Breast epithelium (tissue), 4 donors: ENCODE measurements at regions not wholly inside any gene's neighbourhood (a gene's known extent, or its start where the extent isn't known, plus 50 kb on each side); places are given as distances from the start of the nearest gene placed in this dataset.
"Not testable (repeated sequence)": the region's sequence is repeated elsewhere in the genome, so short reads cannot be mapped to it uniquely, and the experiment has no call there.

Source experiments
- DNase-seq, 2 donors: peaks; one replicate each; pipeline ENCODE4 v3.0.0-alpha.2; 2019; ENCODE audit warnings: low spot score in 2 of 2
- H3K27ac ChIP-seq, 2 donors: fragments of 200-600 bp; sonication (generic) in 1 of 2; one replicate each; pipeline ENCODE4 v1.5.1; 2016 to 2019; ENCODE audit warnings: mild to moderate bottlenecking in 1 of 2
- H3K27me3 ChIP-seq, 2 donors: fragments of 200-600 bp; sonication (generic) in 1 of 2; one replicate each; pipeline versions ENCODE4 v1.5.1 to v1.6.0; 2017 to 2019; ENCODE audit warnings: control low read depth in 1 of 2, mild to moderate bottlenecking in 1 of 2
- H3K36me3 ChIP-seq: fragments of 200-600 bp; one replicate; pipeline ENCODE4 v1.5.1; 2019
- H3K4me1 ChIP-seq, 2 donors: fragments of 200-600 bp; sonication (generic); one replicate each; pipeline ENCODE4 v1.5.1; 2016 to 2019; ENCODE audit warnings: control low read depth in 1 of 2
- H3K4me3 ChIP-seq, 3 donors: fragments of 200-600 bp; sonication (generic); 1 replicate in 2 of 3; 2 replicates in 1 of 3; pipeline ENCODE4 v1.5.1; 2016 to 2019; ENCODE audit warnings: mild to moderate bottlenecking in 3 of 3, moderate library complexity in 2 of 3
- H3K9me3 ChIP-seq, 2 donors: fragments of 200-600 bp; sonication (generic) in 1 of 2; one replicate each; pipeline ENCODE4 v1.5.1; 2016 to 2019; ENCODE audit warnings: control low read depth in 1 of 2
- POLR2A ChIP-seq: fragments of 450-650 bp; IDR thresholded peaks from one replicate; pipeline ENCODE4 v1.6.1; 2016; ENCODE audit warnings: antibody characterized with exemption, mild to moderate bottlenecking, moderate library complexity
- POLR2AphosphoS5 ChIP-seq, 3 donors: sonication (generic); formaldehyde crosslinking; IDR thresholded peaks; one replicate each; pipeline ENCODE4 v1.6.1; 2017; ENCODE audit warnings: antibody characterized with exemption in 3 of 3
- intact Hi-C: fragments of 100-400 bp; cut with DNase I; formaldehyde crosslinking; loops from one replicate; pipeline ENCODE4 v1.15.1; 2023; ENCODE audit warnings: low total_unique reads
- TF ChIP-seq, protein P1 (sequence below), 3 donors: fragments of 450-650 bp; IDR thresholded peaks; one replicate each; pipeline ENCODE4 v1.5.1; 2016 to 2017; ENCODE audit warnings: antibody characterized with exemption in 3 of 3, mild to moderate bottlenecking in 3 of 3, moderate library complexity in 3 of 3

DNA sequence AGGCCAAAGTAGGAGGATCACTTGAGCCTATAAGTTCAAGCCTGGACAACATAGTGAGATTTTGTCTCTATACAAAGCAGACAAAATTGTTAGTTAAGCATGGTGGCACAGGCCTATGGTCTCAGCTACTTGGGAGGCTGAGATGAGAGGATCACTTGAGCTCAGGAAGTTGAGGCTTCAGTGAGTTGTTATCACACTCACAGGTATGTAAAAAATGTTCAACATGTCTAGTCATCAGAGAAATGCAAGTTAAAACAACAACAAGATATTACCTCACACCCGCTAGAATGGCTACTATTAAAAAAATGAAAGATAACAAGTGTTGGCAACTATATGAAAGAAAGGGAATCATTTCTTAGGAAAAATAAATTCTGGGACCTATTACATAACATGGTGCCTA lies 341.5 kb upstream of the ST8SIA4 start:
- no peak for DNase-seq
- H3K4me1 ChIP-seq: no peaks in the 10 kb centered on the region
- no peak overlapping the region for H3K27ac ChIP-seq
- TF ChIP-seq, protein P1, sequence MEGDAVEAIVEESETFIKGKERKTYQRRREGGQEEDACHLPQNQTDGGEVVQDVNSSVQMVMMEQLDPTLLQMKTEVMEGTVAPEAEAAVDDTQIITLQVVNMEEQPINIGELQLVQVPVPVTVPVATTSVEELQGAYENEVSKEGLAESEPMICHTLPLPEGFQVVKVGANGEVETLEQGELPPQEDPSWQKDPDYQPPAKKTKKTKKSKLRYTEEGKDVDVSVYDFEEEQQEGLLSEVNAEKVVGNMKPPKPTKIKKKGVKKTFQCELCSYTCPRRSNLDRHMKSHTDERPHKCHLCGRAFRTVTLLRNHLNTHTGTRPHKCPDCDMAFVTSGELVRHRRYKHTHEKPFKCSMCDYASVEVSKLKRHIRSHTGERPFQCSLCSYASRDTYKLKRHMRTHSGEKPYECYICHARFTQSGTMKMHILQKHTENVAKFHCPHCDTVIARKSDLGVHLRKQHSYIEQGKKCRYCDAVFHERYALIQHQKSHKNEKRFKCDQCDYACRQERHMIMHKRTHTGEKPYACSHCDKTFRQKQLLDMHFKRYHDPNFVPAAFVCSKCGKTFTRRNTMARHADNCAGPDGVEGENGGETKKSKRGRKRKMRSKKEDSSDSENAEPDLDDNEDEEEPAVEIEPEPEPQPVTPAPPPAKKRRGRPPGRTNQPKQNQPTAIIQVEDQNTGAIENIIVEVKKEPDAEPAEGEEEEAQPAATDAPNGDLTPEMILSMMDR (IDR thresholded peaks at IDR 0.05): no peak
- TF ChIP-seq POLR2AphosphoS5 (IDR thresholded peaks at IDR 0.05) (no peak), POLR2A (no peak)
- no peak overlapping the region for H3K4me3 ChIP-seq
- H3K36me3 ChIP-seq: no peaks in the 10 kb centered on the region
- H3K9me3 ChIP-seq: no peaks in the 10 kb centered on the region
- intact Hi-C loops: no loop called here
- H3K27me3 ChIP-seq: no peaks in the 10 kb centered on the region

DNA sequence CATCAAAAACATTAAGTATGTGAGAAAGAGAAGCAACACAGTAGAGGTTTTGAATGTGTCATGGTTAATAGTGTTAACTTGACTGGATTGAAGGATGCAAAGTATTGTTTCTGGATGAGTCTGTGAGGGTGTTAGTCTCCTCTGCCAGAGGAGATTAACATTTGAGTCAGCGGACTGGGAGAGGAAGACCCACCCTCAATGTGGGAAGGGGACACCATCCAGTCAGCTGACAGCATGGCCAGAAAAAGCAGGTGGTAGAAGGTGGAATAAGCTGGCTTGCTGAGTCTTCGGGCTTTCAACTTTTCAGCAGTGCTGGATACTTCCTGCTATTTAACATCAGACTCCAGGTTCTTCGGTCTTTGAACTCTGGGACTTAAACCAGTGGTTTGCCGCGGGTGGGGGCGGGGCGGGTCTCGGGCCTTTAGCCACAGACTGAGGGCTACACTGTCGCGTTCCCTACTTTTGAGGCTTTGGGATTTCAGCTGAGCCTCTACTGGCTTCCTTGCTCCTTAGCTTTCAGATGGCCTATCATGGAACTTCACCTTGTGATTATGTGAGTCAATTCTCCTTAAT lies 309.9 kb upstream of the ST8SIA4 start:
- Histone ChIP-seq H3K27me3 (no peaks in the 10 kb centered on the region), H3K4me1 (no peaks in the 10 kb centered on the region), H3K36me3 (no peaks in the 10 kb centered on the region), H3K27ac (no peak overlapping the region), H3K9me3 (no peaks in the 10 kb centered on the region), H3K4me3 (no peak overlapping the region)
- TF ChIP-seq, protein P1 (IDR thresholded peaks at IDR 0.05): no peak
- TF ChIP-seq POLR2A (no peak), POLR2AphosphoS5 (IDR thresholded peaks at IDR 0.05) (no peak)
- intact Hi-C loops: no loop called here
- DNase-seq: no peak

DNA sequence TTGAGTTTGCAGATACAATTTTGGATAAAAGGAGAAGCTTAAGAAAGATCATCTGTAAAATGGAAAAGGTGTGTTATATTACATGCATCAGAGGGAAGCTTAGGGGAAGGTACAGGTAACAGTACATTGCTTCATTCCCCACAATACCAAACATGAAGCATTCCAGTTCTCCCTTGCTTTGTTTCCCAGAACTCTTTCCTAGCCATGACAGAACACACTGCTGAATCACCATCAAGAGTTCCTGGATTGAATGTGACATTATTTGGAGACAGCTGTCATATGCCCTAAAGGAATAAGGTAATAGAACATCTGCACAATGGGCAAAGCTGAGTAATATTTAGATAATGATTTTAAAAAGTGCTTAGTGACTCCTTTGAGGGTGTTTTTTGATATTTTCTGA lies 303.5 kb upstream of the ST8SIA4 start:
- H3K9me3 ChIP-seq: no peaks in the 10 kb centered on the region
- TF ChIP-seq POLR2A (no peak), POLR2AphosphoS5 (IDR thresholded peaks at IDR 0.05) (no peak)
- TF ChIP-seq, protein P1 (IDR thresholded peaks at IDR 0.05): no peak
- DNase-seq: no peak
- no peak overlapping the region for H3K4me3 ChIP-seq
- H3K4me1 ChIP-seq: no peaks in the 10 kb centered on the region
- intact Hi-C loops: no loop called here
- no peak overlapping the region for H3K27ac ChIP-seq
- H3K36me3 ChIP-seq: no peaks in the 10 kb centered on the region
- H3K27me3 ChIP-seq: no peaks in the 10 kb centered on the region

DNA sequence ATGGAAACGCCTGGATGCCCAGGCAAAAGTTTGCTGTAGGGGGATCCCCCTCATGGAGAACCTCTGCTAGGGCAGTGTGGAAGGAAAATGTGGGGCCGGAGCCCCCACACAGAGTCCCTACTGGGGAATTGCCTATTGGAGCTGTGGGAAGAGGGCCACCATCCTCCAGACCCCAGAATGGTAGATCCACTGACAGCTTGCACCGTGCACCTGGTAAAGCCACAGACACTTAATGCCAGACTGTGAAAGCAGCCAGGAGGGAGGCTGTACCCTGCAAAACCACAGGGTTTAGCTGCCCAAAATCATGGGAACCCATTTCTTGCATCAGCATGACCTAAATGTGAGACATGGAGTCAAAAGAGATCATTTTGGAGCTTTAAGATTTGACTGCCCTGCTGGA lies 302.0 kb upstream of the ST8SIA4 start:
- H3K27me3 ChIP-seq, H3K4me3 ChIP-seq, H3K27ac ChIP-seq, intact Hi-C loops, H3K4me1 ChIP-seq, H3K9me3 ChIP-seq, DNase-seq, H3K36me3 ChIP-seq: not testable (repeated sequence)

DNA sequence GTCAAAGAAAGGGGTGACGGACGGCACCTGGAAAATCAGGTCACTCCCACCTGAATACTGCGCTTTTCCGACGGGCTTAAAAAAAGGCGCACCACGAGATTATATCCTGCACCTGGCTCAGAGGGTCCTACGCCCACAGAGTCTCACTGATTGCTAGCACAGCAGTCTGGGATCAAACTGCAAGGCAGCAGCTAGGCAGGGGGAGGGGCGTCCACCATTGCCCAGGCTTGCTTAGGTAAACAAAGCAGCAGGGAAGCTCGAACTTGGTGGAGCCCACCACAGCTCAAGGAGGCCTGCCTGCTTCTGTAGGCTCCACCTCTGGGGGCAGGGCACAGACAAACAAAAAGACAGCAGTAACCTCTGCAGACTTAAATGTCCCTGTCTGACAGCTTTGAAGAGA lies 277.3 kb upstream of the ST8SIA4 start:
- H3K4me1 ChIP-seq, H3K36me3 ChIP-seq, intact Hi-C loops, H3K4me3 ChIP-seq, DNase-seq, H3K27ac ChIP-seq, H3K27me3 ChIP-seq, H3K9me3 ChIP-seq: not testable (repeated sequence)

DNA sequence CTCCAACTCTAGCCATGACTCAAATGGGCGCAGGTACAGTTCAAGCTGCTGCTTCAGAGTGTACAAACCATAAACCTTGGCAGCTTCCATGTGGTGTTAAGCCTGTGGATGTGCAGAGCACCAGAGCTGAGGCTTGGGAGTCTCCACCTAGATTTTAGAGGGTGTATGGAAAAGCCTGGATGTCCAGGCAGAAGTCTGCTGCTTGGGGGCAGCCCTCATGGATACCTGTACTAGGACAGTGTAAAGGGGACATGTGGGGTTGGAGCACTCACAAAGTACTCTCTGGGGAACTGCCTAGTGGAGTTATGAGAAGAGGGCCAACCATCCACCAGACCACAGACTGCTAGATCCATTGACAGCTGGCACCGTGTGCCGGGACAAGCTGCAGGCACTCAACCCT lies 273.5 kb upstream of the ST8SIA4 start:
- no peaks in the 10 kb centered on the region for H3K36me3 ChIP-seq
- no peak for DNase-seq
- TF ChIP-seq POLR2A (no peak), POLR2AphosphoS5 (IDR thresholded peaks at IDR 0.05) (no peak)
- TF ChIP-seq, protein P1 (IDR thresholded peaks at IDR 0.05): no peak
- no peak overlapping the region for H3K27ac ChIP-seq
- intact Hi-C loops: no loop called here
- H3K9me3 ChIP-seq: peaks cover 7 to 8% of the 10 kb centered on the region in 2 donors
- no peaks in the 10 kb centered on the region for H3K27me3 ChIP-seq
- H3K4me1 ChIP-seq: no peaks in the 10 kb centered on the region
- H3K4me3 ChIP-seq: no peak overlapping the region
